Skeletal muscle cell (primary cell): ENCODE measurements at regions not wholly inside any gene's neighbourhood (a gene's known extent, or its start where the extent isn't known, plus 50 kb on each side); places are given as distances from the start of the nearest gene placed in this dataset.

ENCODE experiments used
- DNase-seq: peaks from one replicate; pipeline ENCODE4 v3.0.0-alpha.2; 2010; ENCODE audit warnings: low read depth
- H3K4me3 ChIP-seq: 2 replicates; pipeline ENCODE4 v1.5.1; 2011; ENCODE audit warnings: low read depth, mild to moderate bottlenecking, control low read depth, low read length, moderate library complexity

GRCh38 chr10:2011106-2011716, 273.9 kb upstream of the ADARB2 start:
- no peak for DNase-seq
- H3K4me3 ChIP-seq: no peak overlapping the region

- DNase-seq: no peak
- H3K4me3 ChIP-seq: no peak overlapping the region
Observed at GRCh38 chr10:2005546-2005945, 268.2 kb upstream of the ADARB2 start.

- no peak overlapping the region for H3K4me3 ChIP-seq
- DNase-seq: no peak
Observed at GRCh38 chr10:1992930-1993329, 255.6 kb upstream of the ADARB2 start.

- no peak for DNase-seq
- no peak overlapping the region for H3K4me3 ChIP-seq
Observed at GRCh38 chr10:1989090-1989489, 251.8 kb upstream of the ADARB2 start.

- H3K4me3 ChIP-seq: no peak overlapping the region
- no peak for DNase-seq
Observed at GRCh38 chr10:1981976-1982375, 244.7 kb upstream of the ADARB2 start.

- H3K4me3 ChIP-seq: no peak overlapping the region
- DNase-seq: no peak
Observed at GRCh38 chr10:1980459-1980858, 243.1 kb upstream of the ADARB2 start.

- H3K4me3 ChIP-seq: no peak overlapping the region
- no peak for DNase-seq
Observed at GRCh38 chr10:1978584-1978983, 241.3 kb upstream of the ADARB2 start.

- DNase-seq: no peak
- H3K4me3 ChIP-seq: no peak overlapping the region
Observed at GRCh38 chr10:1977461-1977860, 240.1 kb upstream of the ADARB2 start.

GRCh38 chr10:1972406-1972805, 235.1 kb upstream of the ADARB2 start:
- DNase-seq: no peak
- no peak overlapping the region for H3K4me3 ChIP-seq

GRCh38 chr10:1968257-1969033, 231.1 kb upstream of the ADARB2 start:
- no peak overlapping the region for H3K4me3 ChIP-seq
- DNase-seq: no peak

- DNase-seq: no peak
- no peak overlapping the region for H3K4me3 ChIP-seq
Observed at GRCh38 chr10:1966712-1967376, 229.5 kb upstream of the ADARB2 start.

GRCh38 chr10:1964476-1964875, 227.2 kb upstream of the ADARB2 start:
- DNase-seq: no peak
- no peak overlapping the region for H3K4me3 ChIP-seq

- no peak for DNase-seq
Observed at GRCh38 chr10:1963341-1963740, 226.0 kb upstream of the ADARB2 start.

GRCh38 chr10:1961989-1962388, 224.7 kb upstream of the ADARB2 start:
- H3K4me3 ChIP-seq: no peak overlapping the region
- DNase-seq: no peak

More at GRCh38 chr10:1963341-1963740, 226.0 kb upstream of the ADARB2 start:
- no peak overlapping the region for H3K4me3 ChIP-seq

GRCh38 chr10:1960982-1961381, 223.7 kb upstream of the ADARB2 start:
- no peak overlapping the region for H3K4me3 ChIP-seq
- DNase-seq: no peak

GRCh38 chr10:1957057-1957456, 219.7 kb upstream of the ADARB2 start:
- no peak for DNase-seq
- H3K4me3 ChIP-seq: no peak overlapping the region

GRCh38 chr10:1954300-1954699, 217.0 kb upstream of the ADARB2 start:
- no peak overlapping the region for H3K4me3 ChIP-seq
- no peak for DNase-seq

- no peak overlapping the region for H3K4me3 ChIP-seq
Observed at GRCh38 chr10:1952126-1953095, 215.1 kb upstream of the ADARB2 start.

GRCh38 chr10:1950803-1951495, 213.6 kb upstream of the ADARB2 start:
- no peak overlapping the region for H3K4me3 ChIP-seq
- no peak for DNase-seq

More at GRCh38 chr10:1952126-1953095, 215.1 kb upstream of the ADARB2 start:
- DNase-seq: no peak
